Suprapubic skin (tissue), 4 donors: ENCODE measurements at regions not wholly inside any gene's neighbourhood (a gene's known extent, or its start where the extent isn't known, plus 50 kb on each side); places are given as distances from the start of the nearest gene placed in this dataset.

Experiments used
- CTCF ChIP-seq, 2 donors: fragments of 200-600 bp in 1 of 2; fragments of 450-650 bp in 1 of 2; sonication (generic) in 1 of 2; IDR thresholded peaks; one replicate each; pipeline ENCODE4 v1.5.1; 2016 to 2019; ENCODE audit warnings: antibody characterized with exemption in 2 of 2, mild to moderate bottlenecking in 1 of 2, moderate library complexity in 1 of 2
- EP300 ChIP-seq: sonication (generic); formaldehyde crosslinking; IDR thresholded peaks from one replicate; pipeline ENCODE4 v1.6.1; 2017; ENCODE audit warnings: antibody characterized with exemption
- POLR2A ChIP-seq, 2 donors: fragments of 450-650 bp; IDR thresholded peaks; one replicate each; pipeline ENCODE4 v1.6.1; 2017; ENCODE audit warnings: antibody characterized with exemption in 2 of 2, mild to moderate bottlenecking in 2 of 2, moderate library complexity in 2 of 2
- POLR2AphosphoS5 ChIP-seq, 3 donors: sonication (generic); formaldehyde crosslinking; IDR thresholded peaks; one replicate each; pipeline ENCODE4 v1.6.1; 2017; ENCODE audit warnings: antibody characterized with exemption in 3 of 3

- TF ChIP-seq EP300 = no peak
- no peak for TF ChIP-seq CTCF (IDR thresholded peaks at IDR 0.05)
- TF ChIP-seq POLR2AphosphoS5 (IDR thresholded peaks at IDR 0.05) = no peak
- TF ChIP-seq POLR2A (IDR thresholded peaks at IDR 0.05) = no peak
Observed at GRCh38 chr19:28359431-28360414, 853.2 kb downstream of the UQCRFS1 start.
